ENCODE measurements at regions not wholly inside any gene's neighbourhood (a gene's known extent, or its start where the extent isn't known, plus 50 kb on each side); places are given as distances from the start of the nearest gene placed in this dataset.

DNA sequence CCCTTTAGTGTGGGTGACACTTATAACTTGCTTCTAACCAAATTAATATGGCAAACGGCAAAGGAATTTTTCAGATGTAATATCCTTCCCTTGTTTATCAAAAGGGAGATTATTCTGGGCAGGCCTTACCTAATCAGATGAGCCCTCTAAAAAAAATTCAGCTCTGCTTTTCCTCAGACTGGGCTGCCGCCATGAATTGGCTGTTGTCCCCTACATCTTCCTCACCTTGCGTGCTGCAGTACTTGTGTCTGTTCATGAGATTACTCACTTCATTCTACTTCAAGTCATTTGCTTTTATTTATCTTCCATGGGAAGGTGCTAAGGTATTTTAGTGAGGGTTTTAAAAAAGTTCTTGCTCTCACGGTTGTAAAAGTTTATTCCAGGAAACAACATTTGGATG is 705.5 kb downstream of the KCNT2 start:
- Histone ChIP-seq H2AFZ (ENCODE audit: low read depth, low read length) (no peak overlapping the region), H3K27ac (ENCODE audit: insufficient read depth, low read depth, low read length) (no peak overlapping the region), H4K20me1 (replicated peaks; ENCODE audit: control insufficient read depth, extremely low read depth, insufficient read depth, low read length) (no peaks in the 10 kb centered on the region), H3K27me3 (ENCODE audit: control insufficient read depth in 2 of 2, insufficient read depth in 2 of 2, low read length in 2 of 2) (no peaks in the 10 kb centered on the region), H3K4me3 (replicated peaks in 1 of 3; ENCODE audit: insufficient read depth in 1 of 3, low read depth in 1 of 3, low read length in 3 of 3) (no peak overlapping the region), H3K36me3 (ENCODE audit: control insufficient read depth in 2 of 2, extremely low read depth in 1 of 2, insufficient read depth in 2 of 2, low read length in 2 of 2) (no peaks in the 10 kb centered on the region), H3K4me1 (ENCODE audit: control insufficient read depth, extremely low read depth, insufficient read depth, low read length) (no peaks in the 10 kb centered on the region), H3K9me3 (replicated peaks; ENCODE audit: control insufficient read depth, insufficient read depth, low read length) (no peaks in the 10 kb centered on the region), H3K9me1 (replicated peaks; ENCODE audit: control insufficient read depth, extremely low read depth, insufficient read depth, low read length) (no peaks in the 10 kb centered on the region), H3K79me2 (ENCODE audit: control insufficient read depth, insufficient read depth, low read length) (no peaks in the 10 kb centered on the region), H3K4me2 (ENCODE audit: insufficient read depth, low read length) (no peak overlapping the region), H3K9ac (replicated peaks; ENCODE audit: extremely low read depth, insufficient read depth, low read length) (no peak overlapping the region)
- intact Hi-C loops (cut with micrococcal nuclease) (no loop called here), dilution Hi-C loops (cut with MboI; ENCODE audit: extremely low pct_ligation_motif_present, low sequenced_read_pairs) (no loop called here)
- CTCF ChIA-PET = no interaction called here
- DNase-seq (ENCODE audit: low read depth, low spot score) = no peak
- no TSS peak for BruUV-seq (replicated peaks)
- TF ChIP-seq, protein P1, sequence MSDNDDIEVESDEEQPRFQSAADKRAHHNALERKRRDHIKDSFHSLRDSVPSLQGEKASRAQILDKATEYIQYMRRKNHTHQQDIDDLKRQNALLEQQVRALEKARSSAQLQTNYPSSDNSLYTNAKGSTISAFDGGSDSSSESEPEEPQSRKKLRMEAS (IDR thresholded peaks at IDR 0.05; ENCODE audit: insufficient read depth, insufficient read length) = no peak
- TF ChIP-seq POLR2A (IDR thresholded peaks at IDR 0.05; ENCODE audit: low read depth, low read length) = no peak
- TF ChIP-seq GATA2 (IDR thresholded peaks at IDR 0.05; ENCODE audit: insufficient read depth, insufficient read length, low read depth, low read length) = no peak
- TF ChIP-seq CTCF (IDR thresholded peaks at IDR 0.05; ENCODE audit: extremely low read depth in 1 of 2, insufficient read depth in 1 of 2, low read depth in 1 of 2, low read length in 2 of 2) = no peak
- TF ChIP-seq POLR2AphosphoS5 (IDR thresholded peaks at IDR 0.05; ENCODE audit: insufficient read depth, low read depth, low read length) = no peak
- TF ChIP-seq JUN (IDR thresholded peaks at IDR 0.05; ENCODE audit: borderline replicate concordance, insufficient read depth, insufficient read length, low read depth) = no peak
- TF ChIP-seq MYC (IDR thresholded peaks at IDR 0.05; ENCODE audit: low read depth, low read length) = no peak
- no peak for TF ChIP-seq EZH2 (IDR thresholded peaks at IDR 0.05; ENCODE audit: borderline replicate concordance, low read depth, low read length, severe bottlenecking)
- TF ChIP-seq FOS (IDR thresholded peaks at IDR 0.05; ENCODE audit: borderline replicate concordance, insufficient read depth, low read length) = no peak
- POLR2A ChIA-PET = no interaction called here
- FAIRE-seq = no peak
